Right lobe of liver (tissue), 6 donors: ENCODE measurements at regions not wholly inside any gene's neighbourhood (a gene's known extent, or its start where the extent isn't known, plus 50 kb on each side); places are given as distances from the start of the nearest gene placed in this dataset.

Experiments used
- ATAC-seq, 4 donors: fragments of 200-7000 bp; cut with Tn5 transposase; one replicate each; pipeline ENCODE4 v1.9.1; 2020; ENCODE audit warnings: mild to moderate bottlenecking in 4 of 4, moderate library complexity in 4 of 4
- DNase-seq, 3 donors: peaks; one replicate each; pipeline ENCODE4 v3.0.0-alpha.2; 2020
- H3K27ac ChIP-seq, 3 donors: fragments of 200-600 bp; one replicate each; pipeline ENCODE4 v1.8.0; 2022
- H3K27me3 ChIP-seq, 2 donors: fragments of 200-600 bp; one replicate each; pipeline ENCODE4 v1.8.0; 2022
- H3K36me3 ChIP-seq, 4 donors: fragments of 200-600 bp; sonication (generic) in 1 of 4; one replicate each; pipeline versions ENCODE4 v1.5.1 to v1.8.0; 2017 to 2022; ENCODE audit warnings: control low read depth in 1 of 4
- H3K4me1 ChIP-seq, 4 donors: fragments of 200-600 bp; sonication (generic) in 1 of 4; one replicate each; pipeline versions ENCODE4 v1.5.1 to v1.8.0; 2017 to 2022; ENCODE audit warnings: control low read depth in 1 of 4
- H3K4me3 ChIP-seq, 3 donors: fragments of 200-600 bp; one replicate each; pipeline ENCODE4 v1.8.0; 2022
- H3K9me3 ChIP-seq, 4 donors: fragments of 200-600 bp; sonication (generic) in 1 of 4; one replicate each; pipeline versions ENCODE4 v1.5.1 to v1.8.0; 2017 to 2022; ENCODE audit warnings: control low read depth in 1 of 4
- CTCF ChIP-seq, 4 donors: fragments of 200-600 bp in 3 of 4; fragments of 450-650 bp in 1 of 4; IDR thresholded peaks; one replicate each; pipeline versions ENCODE4 v1.5.1 to v1.8.0; 2016 to 2022; ENCODE audit warnings: antibody characterized with exemption in 4 of 4, mild to moderate bottlenecking in 2 of 4
- POLR2A ChIP-seq: fragments of 450-650 bp; IDR thresholded peaks from one replicate; pipeline ENCODE4 v1.6.1; 2017; ENCODE audit warnings: antibody characterized with exemption, mild to moderate bottlenecking
- WGBS: methylation state at CpG from one replicate; pipeline ENCODE4 v1.1.6; 2018; ENCODE audit warnings: low coverage, low lambda C conversion rate; ENCODE audit not compliant: insufficient coverage; ENCODE audit errors: missing lambda C conversion rate; 5-methylcytosine and 5-hydroxymethylcytosine counted together
- intact Hi-C, 2 donors: fragments of 100-400 bp; cut with DNase I; formaldehyde crosslinking; loops; one replicate each; pipeline versions ENCODE4 v1.11.2 to v1.14.1; 2022
- donor health status: DM: no; HTN: yes; CAD: no.
- donor health status: DM: no; HTN: no; CAD: no.
- donor health status: DM: no; HTN: no; CAD: no.
- donor health status: DM: no; HTN: yes; CAD: no.
- donor health status: DM: no; HTN: yes; CAD: no.

- Histone ChIP-seq H3K27ac (no peak overlapping the region), H3K9me3 (no peaks in the 10 kb centered on the region), H3K27me3 (no peaks in the 10 kb centered on the region), H3K4me3 (no peak overlapping the region), H3K36me3 (no peaks in the 10 kb centered on the region), H3K4me1 (no peaks in the 10 kb centered on the region)
- WGBS = 42% methylated on average over 5 of the region's 5 CpGs
- intact Hi-C loops = no loop called here
- peak; percentile 39 to 78 (median 44) for ATAC-seq
- TF ChIP-seq POLR2A (no peak), CTCF (IDR thresholded peaks at IDR 0.05) (no peak)
- no peak for DNase-seq
Measured at GRCh38 chr13:77386880-77387606, 60.1 kb upstream of the MYCBP2 start.

- no peaks in the 10 kb centered on the region for H3K36me3 ChIP-seq
- no peak for DNase-seq
- ATAC-seq = no peak
- H3K4me3 ChIP-seq = no peak overlapping the region
- no peak for TF ChIP-seq POLR2A
- no peak for TF ChIP-seq CTCF (IDR thresholded peaks at IDR 0.05)
- H3K9me3 ChIP-seq = no peaks in the 10 kb centered on the region
- no peaks in the 10 kb centered on the region for H3K27me3 ChIP-seq
- H3K27ac ChIP-seq = no peak overlapping the region
- intact Hi-C loops = no loop called here
- no peaks in the 10 kb centered on the region for H3K4me1 ChIP-seq
- 75% methylated on average over 2 of the region's 2 CpGs for WGBS
Measured at GRCh38 chr13:77386046-77386445, 59.2 kb upstream of the MYCBP2 start.

- ATAC-seq = no peak
- Histone ChIP-seq H3K27me3 (no peaks in the 10 kb centered on the region), H3K4me3 (no peak overlapping the region), H3K9me3 (no peaks in the 10 kb centered on the region), H3K27ac (no peak overlapping the region), H3K4me1 (no peaks in the 10 kb centered on the region), H3K36me3 (no peaks in the 10 kb centered on the region)
- intact Hi-C loops = no loop called here
- TF ChIP-seq CTCF (IDR thresholded peaks at IDR 0.05) = no peak
- TF ChIP-seq POLR2A = no peak
- no peak for DNase-seq
Measured at GRCh38 chr13:77384999-77385398, 58.1 kb upstream of the MYCBP2 start.

- H3K36me3 ChIP-seq = no peaks in the 10 kb centered on the region
- no peaks in the 10 kb centered on the region for H3K4me1 ChIP-seq
- TF ChIP-seq POLR2A (no peak), CTCF (IDR thresholded peaks at IDR 0.05) (no peak)
- DNase-seq = no peak
- H3K27me3 ChIP-seq = no peaks in the 10 kb centered on the region
- intact Hi-C loops = no loop called here
- no peaks in the 10 kb centered on the region for H3K9me3 ChIP-seq
- H3K27ac ChIP-seq = no peak overlapping the region
- no peak for ATAC-seq
- H3K4me3 ChIP-seq = no peak overlapping the region
- 74% methylated on average over 4 of the region's 4 CpGs for WGBS
Measured at GRCh38 chr13:77383097-77383496, 56.2 kb upstream of the MYCBP2 start.

- no peak overlapping the region for H3K4me3 ChIP-seq
- no peak overlapping the region for H3K27ac ChIP-seq
- DNase-seq (no peak), ATAC-seq (no peak)
- intact Hi-C loops = no loop called here
- no peaks in the 10 kb centered on the region for H3K36me3 ChIP-seq
- H3K9me3 ChIP-seq = no peaks in the 10 kb centered on the region
- no peaks in the 10 kb centered on the region for H3K27me3 ChIP-seq
- no peaks in the 10 kb centered on the region for H3K4me1 ChIP-seq
- WGBS = 50% methylated on average over 1 of the region's 1 CpG
- TF ChIP-seq POLR2A = no peak
- no peak for TF ChIP-seq CTCF (IDR thresholded peaks at IDR 0.05)
Measured at GRCh38 chr13:77381059-77381458, 54.2 kb upstream of the MYCBP2 start.
